SK-N-MC (cell line): ENCODE measurements at regions not wholly inside any gene's neighbourhood (a gene's known extent, or its start where the extent isn't known, plus 50 kb on each side); places are given as distances from the start of the nearest gene placed in this dataset.

ENCODE experiments used
- DNase-seq: peaks from one replicate; pipeline ENCODE4 v3.0.0-alpha.2; 2011; ENCODE audit warnings: low read depth, low spot score
- H3K27ac ChIP-seq: fragments of 200-600 bp; sonication (generic); 2 replicates; pipeline ENCODE4 v1.5.1; 2016; ENCODE audit warnings: mixed run types
- H3K36me3 ChIP-seq: fragments of 200-600 bp; sonication (generic); 2 replicates; pipeline ENCODE4 v1.6.1; 2017; ENCODE audit warnings: antibody characterized with exemption, low read length, mixed read lengths; ENCODE audit not compliant: insufficient read depth
- H3K4me3 ChIP-seq: fragments of 200-600 bp; sonication (generic); 2 replicates; pipeline ENCODE4 v1.5.1; 2016
- H3K9ac ChIP-seq: fragments of 200-600 bp; sonication (generic); 2 replicates; pipeline ENCODE4 v1.8.0; 2017; ENCODE audit warnings: mixed run types, mixed read lengths; ENCODE audit not compliant: insufficient read length
- H3K9me3 ChIP-seq: fragments of 200-600 bp; sonication (generic); 2 replicates; pipeline ENCODE4 v1.6.1; 2017; ENCODE audit warnings: low read depth, mild to moderate bottlenecking, antibody characterized with exemption, low read length, moderate library complexity, mixed read lengths
- EZH2 ChIP-seq: fragments of 200-600 bp; sonication (generic); IDR thresholded peaks from one replicate; pipeline ENCODE4 v1.6.1; 2017; ENCODE audit warnings: antibody characterized with exemption
- FOXP2 ChIP-seq: optimal IDR thresholded peaks from 2 replicates; pipeline ENCODE3; 2011; ENCODE audit warnings: mild to moderate bottlenecking, moderate library complexity; ENCODE audit not compliant: insufficient read depth; ENCODE audit errors: extremely low read length, control extremely low read depth
- POLR2AphosphoS5 ChIP-seq: IDR thresholded peaks from 2 replicates; pipeline ENCODE4 v1.6.1; 2012; ENCODE audit warnings: mild to moderate bottlenecking, low read depth, low read length, borderline replicate concordance

GRCh38 chr7:18140943-18141342 lies 113.3 kb upstream of the PRPS1L1 start:
- no peak for TF ChIP-seq POLR2AphosphoS5
- TF ChIP-seq FOXP2 = no peak
- TF ChIP-seq EZH2 = no peak
- DNase-seq = no peak
- Histone ChIP-seq H3K27ac (no peak overlapping the region), H3K4me3 (no peak overlapping the region), H3K9ac (no peak overlapping the region), H3K9me3 (no peaks in the 10 kb centered on the region), H3K36me3 (no peaks in the 10 kb centered on the region)

GRCh38 chr7:18144166-18144565 lies 116.5 kb upstream of the PRPS1L1 start:
- no peak overlapping the region for H3K9ac ChIP-seq
- no peak overlapping the region for H3K4me3 ChIP-seq
- DNase-seq = no peak
- H3K36me3 ChIP-seq = no peaks in the 10 kb centered on the region
- no peaks in the 10 kb centered on the region for H3K9me3 ChIP-seq
- no peak for TF ChIP-seq FOXP2
- TF ChIP-seq POLR2AphosphoS5 = no peak
- TF ChIP-seq EZH2 = no peak
- no peak overlapping the region for H3K27ac ChIP-seq

- TF ChIP-seq FOXP2 (no peak), POLR2AphosphoS5 (no peak), EZH2 (no peak)
- Histone ChIP-seq H3K4me3 (no peak overlapping the region), H3K9ac (no peak overlapping the region), H3K9me3 (no peaks in the 10 kb centered on the region), H3K27ac (no peak overlapping the region), H3K36me3 (no peaks in the 10 kb centered on the region)
- DNase-seq = no peak
These were observed 117.5 kb upstream of the PRPS1L1 start for GRCh38 chr7:18145160-18145559.

GRCh38 chr7:18151422-18151821 lies 123.8 kb upstream of the PRPS1L1 start:
- DNase-seq = no peak
- TF ChIP-seq POLR2AphosphoS5 = no peak
- TF ChIP-seq EZH2 = no peak
- TF ChIP-seq FOXP2 = no peak
- no peaks in the 10 kb centered on the region for H3K9me3 ChIP-seq
- H3K36me3 ChIP-seq = no peaks in the 10 kb centered on the region
- H3K27ac ChIP-seq = no peak overlapping the region
- no peak overlapping the region for H3K9ac ChIP-seq
- no peak overlapping the region for H3K4me3 ChIP-seq

- Histone ChIP-seq H3K27ac (no peak overlapping the region), H3K9me3 (no peaks in the 10 kb centered on the region), H3K4me3 (no peak overlapping the region), H3K36me3 (no peaks in the 10 kb centered on the region), H3K9ac (no peak overlapping the region)
- TF ChIP-seq POLR2AphosphoS5 (no peak), EZH2 (no peak), FOXP2 (no peak)
- DNase-seq = no peak
These were observed 125.6 kb upstream of the PRPS1L1 start for GRCh38 chr7:18153183-18153748.

- H3K4me3 ChIP-seq = no peak overlapping the region
- H3K9me3 ChIP-seq = no peaks in the 10 kb centered on the region
- no peak overlapping the region for H3K27ac ChIP-seq
- DNase-seq = no peak
- no peak overlapping the region for H3K9ac ChIP-seq
- no peaks in the 10 kb centered on the region for H3K36me3 ChIP-seq
- TF ChIP-seq FOXP2 (no peak), EZH2 (no peak), POLR2AphosphoS5 (no peak)
These were observed 127.1 kb upstream of the PRPS1L1 start for GRCh38 chr7:18154726-18155125.

- Histone ChIP-seq H3K36me3 (no peaks in the 10 kb centered on the region), H3K9me3 (no peaks in the 10 kb centered on the region), H3K9ac (no peak overlapping the region), H3K4me3 (no peak overlapping the region), H3K27ac (no peak overlapping the region)
- no peak for DNase-seq
- no peak for TF ChIP-seq POLR2AphosphoS5
- no peak for TF ChIP-seq FOXP2
These were observed 129.6 kb upstream of the PRPS1L1 start for GRCh38 chr7:18157233-18157632.

GRCh38 chr7:18162657-18163056 lies 135.0 kb upstream of the PRPS1L1 start:
- Histone ChIP-seq H3K9ac (no peak overlapping the region), H3K36me3 (no peaks in the 10 kb centered on the region), H3K27ac (no peak overlapping the region), H3K4me3 (no peak overlapping the region), H3K9me3 (no peaks in the 10 kb centered on the region)
- TF ChIP-seq FOXP2 (no peak), POLR2AphosphoS5 (no peak), EZH2 (no peak)
- no peak for DNase-seq

- Histone ChIP-seq H3K4me3 (no peak overlapping the region), H3K36me3 (no peaks in the 10 kb centered on the region), H3K9ac (no peak overlapping the region), H3K9me3 (no peaks in the 10 kb centered on the region), H3K27ac (no peak overlapping the region)
- no peak for DNase-seq
- no peak for TF ChIP-seq POLR2AphosphoS5
- TF ChIP-seq FOXP2 = no peak
- no peak for TF ChIP-seq EZH2
These were observed 135.4 kb upstream of the PRPS1L1 start for GRCh38 chr7:18163091-18163490.
